Breast epithelium (tissue), 3 donors: ENCODE measurements at regions not wholly inside any gene's neighbourhood (a gene's known extent, or its start where the extent isn't known, plus 50 kb on each side); places are given as distances from the start of the nearest gene placed in this dataset.

ENCODE experiments used
- CTCF ChIP-seq, 3 donors: fragments of 450-650 bp; IDR thresholded peaks; one replicate each; pipeline ENCODE4 v1.5.1; 2016 to 2017; ENCODE audit warnings: antibody characterized with exemption in 3 of 3, mild to moderate bottlenecking in 3 of 3, moderate library complexity in 3 of 3
- POLR2AphosphoS5 ChIP-seq, 3 donors: sonication (generic); formaldehyde crosslinking; IDR thresholded peaks; one replicate each; pipeline ENCODE4 v1.6.1; 2017; ENCODE audit warnings: antibody characterized with exemption in 3 of 3

- no peak for TF ChIP-seq CTCF (IDR thresholded peaks at IDR 0.05)
- TF ChIP-seq POLR2AphosphoS5 (IDR thresholded peaks at IDR 0.05) = no peak
Observed at GRCh38 chr11:122592641-122593040, 62.9 kb upstream of the UBASH3B start.
